HL-60 (cell line): ENCODE measurements at regions not wholly inside any gene's neighbourhood (a gene's known extent, or its start where the extent isn't known, plus 50 kb on each side); places are given as distances from the start of the nearest gene placed in this dataset.

Experiments
- DNase-seq, 2 experiments: peaks; one replicate each; pipeline ENCODE4 v3.0.0-alpha.2; 2010 to 2020; ENCODE audit warnings: low read depth in 1 of 2, low spot score in 1 of 2
- H3K27ac ChIP-seq: fragments of 250-450 bp; sonication (Bioruptor Pico); replicated peaks from 2 replicates; pipeline ENCODE4 v1.5.1; 2020; ENCODE audit warnings: mild to moderate bottlenecking, moderate library complexity
- H3K27me3 ChIP-seq: fragments of 250-450 bp; sonication (Bioruptor Pico); 2 replicates; pipeline ENCODE4 v1.5.1; 2021; ENCODE audit warnings: mild to moderate bottlenecking, moderate library complexity; ENCODE audit not compliant: insufficient read depth, poor library complexity, severe bottlenecking
- H3K4me3 ChIP-seq: replicated peaks from 2 replicates; pipeline ENCODE4 v1.5.1; 2011; ENCODE audit warnings: mild to moderate bottlenecking, control low read depth, low read length; ENCODE audit not compliant: insufficient read depth
- GABPA ChIP-seq: IDR thresholded peaks from 2 replicates; pipeline ENCODE4 v1.6.1; 2012; ENCODE audit warnings: low read depth
- POLR2AphosphoS5 ChIP-seq: IDR thresholded peaks from 2 replicates; pipeline ENCODE4 v1.6.1; 2012; ENCODE audit warnings: low read depth
- REST ChIP-seq: IDR thresholded peaks from 2 replicates; pipeline ENCODE4 v1.6.1; 2012; ENCODE audit warnings: low read depth; ENCODE audit not compliant: insufficient replicate concordance
- SPI1 ChIP-seq: IDR thresholded peaks from 2 replicates; pipeline ENCODE4 v1.6.1; 2012; ENCODE audit warnings: low read depth, mild to moderate bottlenecking, borderline replicate concordance
- TF ChIP-seq, protein P1 (sequence below): IDR thresholded peaks from one replicate; pipeline ENCODE4 v1.5.1; 2011; ENCODE audit warnings: low read length, control low read depth, inconsistent platforms; ENCODE audit not compliant: insufficient read depth

- Histone ChIP-seq H3K27me3 (no peaks in the 10 kb centered on the region), H3K4me3 (no peak overlapping the region), H3K27ac (no peak overlapping the region)
- TF ChIP-seq SPI1 (no peak), REST (no peak), GABPA (no peak), POLR2AphosphoS5 (no peak)
- TF ChIP-seq, protein P1, sequence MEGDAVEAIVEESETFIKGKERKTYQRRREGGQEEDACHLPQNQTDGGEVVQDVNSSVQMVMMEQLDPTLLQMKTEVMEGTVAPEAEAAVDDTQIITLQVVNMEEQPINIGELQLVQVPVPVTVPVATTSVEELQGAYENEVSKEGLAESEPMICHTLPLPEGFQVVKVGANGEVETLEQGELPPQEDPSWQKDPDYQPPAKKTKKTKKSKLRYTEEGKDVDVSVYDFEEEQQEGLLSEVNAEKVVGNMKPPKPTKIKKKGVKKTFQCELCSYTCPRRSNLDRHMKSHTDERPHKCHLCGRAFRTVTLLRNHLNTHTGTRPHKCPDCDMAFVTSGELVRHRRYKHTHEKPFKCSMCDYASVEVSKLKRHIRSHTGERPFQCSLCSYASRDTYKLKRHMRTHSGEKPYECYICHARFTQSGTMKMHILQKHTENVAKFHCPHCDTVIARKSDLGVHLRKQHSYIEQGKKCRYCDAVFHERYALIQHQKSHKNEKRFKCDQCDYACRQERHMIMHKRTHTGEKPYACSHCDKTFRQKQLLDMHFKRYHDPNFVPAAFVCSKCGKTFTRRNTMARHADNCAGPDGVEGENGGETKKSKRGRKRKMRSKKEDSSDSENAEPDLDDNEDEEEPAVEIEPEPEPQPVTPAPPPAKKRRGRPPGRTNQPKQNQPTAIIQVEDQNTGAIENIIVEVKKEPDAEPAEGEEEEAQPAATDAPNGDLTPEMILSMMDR = no peak
- DNase-seq = no peak
Observed at GRCh38 chr6:167668019-167668753, 158.5 kb upstream of the AFDN start.

- Histone ChIP-seq H3K4me3 (no peak overlapping the region), H3K27ac (no peak overlapping the region), H3K27me3 (no peaks in the 10 kb centered on the region)
- no peak for DNase-seq
- TF ChIP-seq SPI1 (no peak), REST (no peak), GABPA (no peak), POLR2AphosphoS5 (no peak)
- TF ChIP-seq, protein P1 = no peak
Observed at GRCh38 chr6:167668754-167669552, 157.8 kb upstream of the AFDN start.

DNA sequence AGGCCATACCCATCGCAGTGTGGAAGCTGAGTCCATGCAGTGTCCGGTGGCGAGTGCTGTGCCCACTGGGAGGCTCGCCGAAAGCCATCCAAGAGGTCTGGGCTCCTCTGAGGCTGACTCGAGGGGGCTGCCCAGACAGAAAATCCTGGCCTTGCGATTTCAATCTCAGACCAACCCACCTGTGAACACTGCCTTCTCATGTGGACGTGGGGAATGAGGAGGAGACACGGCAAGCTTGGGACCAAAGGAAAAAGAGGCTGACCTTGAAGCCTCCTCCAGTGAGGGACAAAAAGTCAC lies 157.2 kb upstream of the AFDN start:
- no peak for DNase-seq
- Histone ChIP-seq H3K27ac (no peak overlapping the region), H3K27me3 (no peaks in the 10 kb centered on the region), H3K4me3 (no peak overlapping the region)
- TF ChIP-seq, protein P1 = no peak
- TF ChIP-seq REST (no peak), SPI1 (no peak), GABPA (no peak), POLR2AphosphoS5 (no peak)
